GM19351 (cell line): ENCODE measurements at regions not wholly inside any gene's neighbourhood (a gene's known extent, or its start where the extent isn't known, plus 50 kb on each side); places are given as distances from the start of the nearest gene placed in this dataset.

Experiments
- ATAC-seq: cut with Tn5 transposase; IDR thresholded peaks from one replicate; pipeline ENCODE4 v1.9.1; 2021; ENCODE audit warnings: mild to moderate bottlenecking, moderate library complexity; ENCODE audit not compliant: unreplicated experiment

- ATAC-seq, result peak; percentile 66
Measured at GRCh38 chr9:99513441-99514112, 291.5 kb downstream of the SEC61B start.

GRCh38 chr9:99515093-99515492 is 293.0 kb downstream of the SEC61B start:
- ATAC-seq, result peak; percentile 62

GRCh38 chr9:99515895-99516656 is 294.0 kb downstream of the SEC61B start:
- ATAC-seq, result no peak

- no peak for ATAC-seq
Measured at GRCh38 chr9:99516657-99517049, 294.6 kb downstream of the SEC61B start.

GRCh38 chr9:99523838-99524237 is 297.8 kb upstream of the NR4A3 start:
- no peak for ATAC-seq

GRCh38 chr9:99531313-99531712 is 290.4 kb upstream of the NR4A3 start:
- ATAC-seq, result no peak

- no peak for ATAC-seq
Measured at GRCh38 chr9:99533421-99533820, 288.3 kb upstream of the NR4A3 start.

GRCh38 chr9:99537996-99538395 is 283.7 kb upstream of the NR4A3 start:
- no peak for ATAC-seq

- ATAC-seq, result no peak
Measured at GRCh38 chr9:99544526-99544925, 277.2 kb upstream of the NR4A3 start.

GRCh38 chr9:99549441-99549840 is 272.2 kb upstream of the NR4A3 start:
- no peak for ATAC-seq

- no peak for ATAC-seq
Measured at GRCh38 chr9:99555792-99556191, 265.9 kb upstream of the NR4A3 start.

- no peak for ATAC-seq
Measured at GRCh38 chr9:99556998-99557397, 264.7 kb upstream of the NR4A3 start.

GRCh38 chr9:99557816-99558215 is 263.9 kb upstream of the NR4A3 start:
- ATAC-seq, result no peak

GRCh38 chr9:99559776-99560175 is 261.9 kb upstream of the NR4A3 start:
- no peak for ATAC-seq

GRCh38 chr9:99560561-99560960 is 261.1 kb upstream of the NR4A3 start:
- no peak for ATAC-seq

GRCh38 chr9:99561509-99561917 is 260.2 kb upstream of the NR4A3 start:
- no peak for ATAC-seq

- ATAC-seq, result no peak
Measured at GRCh38 chr9:99561961-99562565, 259.6 kb upstream of the NR4A3 start.

GRCh38 chr9:99563364-99563763 is 258.3 kb upstream of the NR4A3 start:
- ATAC-seq, result no peak

GRCh38 chr9:99565203-99565602 is 256.5 kb upstream of the NR4A3 start:
- no peak for ATAC-seq

- no peak for ATAC-seq
Measured at GRCh38 chr9:99567436-99567835, 254.2 kb upstream of the NR4A3 start.

GRCh38 chr9:99569840-99570239 is 251.8 kb upstream of the NR4A3 start:
- ATAC-seq, result no peak

GRCh38 chr9:99572567-99572966 is 249.1 kb upstream of the NR4A3 start:
- no peak for ATAC-seq
